Upper lobe of right lung (tissue), 1 donor: ENCODE measurements at regions not wholly inside any gene's neighbourhood (a gene's known extent, or its start where the extent isn't known, plus 50 kb on each side); places are given as distances from the start of the nearest gene placed in this dataset.
A peak's percentile ranks its signal among the peaks of the same experiment; 100 is the strongest.

Experiments used
- ATAC-seq: fragments of 200-7000 bp; cut with Tn5 transposase; one replicate; pipeline ENCODE4 v1.9.1; 2020; ENCODE audit warnings: mild to moderate bottlenecking, moderate library complexity
- DNase-seq: peaks from one replicate; pipeline ENCODE4 v3.0.0-alpha.2; 2020
- H3K27ac ChIP-seq: fragments of 200-600 bp; one replicate; pipeline ENCODE4 v1.8.0; 2022
- H3K27me3 ChIP-seq: fragments of 200-600 bp; one replicate; pipeline ENCODE4 v1.8.0; 2022; ENCODE audit warnings: mild to moderate bottlenecking
- H3K36me3 ChIP-seq: fragments of 200-600 bp; one replicate; pipeline ENCODE4 v1.8.0; 2022
- H3K4me1 ChIP-seq: fragments of 200-600 bp; one replicate; pipeline ENCODE4 v1.8.0; 2022
- H3K4me3 ChIP-seq: fragments of 200-600 bp; one replicate; pipeline ENCODE4 v1.8.0; 2022; ENCODE audit warnings: mild to moderate bottlenecking
- H3K9me3 ChIP-seq: fragments of 200-600 bp; one replicate; pipeline ENCODE4 v1.8.0; 2022
- CTCF ChIP-seq: fragments of 200-600 bp; IDR thresholded peaks from one replicate; pipeline ENCODE4 v1.8.0; 2022; ENCODE audit warnings: antibody characterized with exemption
- intact Hi-C: fragments of 100-400 bp; cut with DNase I; formaldehyde crosslinking; loops from one replicate; pipeline ENCODE4 v1.11.0; 2022
- donor health status: DM: no; HTN: yes; CAD: no; lungs with severe emphysema.

- no peaks in the 10 kb centered on the region for H3K36me3 ChIP-seq
- peaks cover 5% of the 10 kb centered on the region for H3K27me3 ChIP-seq
- H3K27ac ChIP-seq = no peak overlapping the region
- no peaks in the 10 kb centered on the region for H3K9me3 ChIP-seq
- no peaks in the 10 kb centered on the region for H3K4me1 ChIP-seq
- intact Hi-C loops = no loop called here
- peak; percentile 54 for ATAC-seq
- DNase-seq = no peak
- no peak overlapping the region for H3K4me3 ChIP-seq
- TF ChIP-seq CTCF = no peak
Measured at GRCh38 chr15:85924088-85924487, 129.4 kb upstream of the KLHL25 start.

GRCh38 chr15:85925649-85926237 lies 131.0 kb upstream of the KLHL25 start:
- Histone ChIP-seq H3K9me3 (no peaks in the 10 kb centered on the region), H3K27me3 (peaks cover 5% of the 10 kb centered on the region), H3K4me1 (no peaks in the 10 kb centered on the region), H3K36me3 (no peaks in the 10 kb centered on the region), H3K27ac (no peak overlapping the region), H3K4me3 (no peak overlapping the region)
- intact Hi-C loops = no loop called here
- no peak for ATAC-seq
- no peak for DNase-seq
- TF ChIP-seq CTCF = no peak

GRCh38 chr15:85926834-85927233 lies 132.1 kb upstream of the KLHL25 start:
- H3K27ac ChIP-seq = no peak overlapping the region
- DNase-seq (no peak), ATAC-seq (no peak)
- no peaks in the 10 kb centered on the region for H3K4me1 ChIP-seq
- H3K4me3 ChIP-seq = no peak overlapping the region
- no peak for TF ChIP-seq CTCF
- intact Hi-C loops = no loop called here
- H3K9me3 ChIP-seq = no peaks in the 10 kb centered on the region
- peaks cover 5% of the 10 kb centered on the region for H3K27me3 ChIP-seq
- no peaks in the 10 kb centered on the region for H3K36me3 ChIP-seq

- intact Hi-C loops = no loop called here
- Histone ChIP-seq H3K9me3 (no peaks in the 10 kb centered on the region), H3K27me3 (peaks cover 5% of the 10 kb centered on the region), H3K4me1 (no peaks in the 10 kb centered on the region), H3K36me3 (no peaks in the 10 kb centered on the region), H3K27ac (no peak overlapping the region), H3K4me3 (no peak overlapping the region)
- no peak for ATAC-seq
- no peak for DNase-seq
- no peak for TF ChIP-seq CTCF
Measured at GRCh38 chr15:85927931-85928537, 133.3 kb upstream of the KLHL25 start.

GRCh38 chr15:85929786-85930185 lies 135.1 kb upstream of the KLHL25 start:
- ATAC-seq = no peak
- TF ChIP-seq CTCF = no peak
- no peak overlapping the region for H3K4me3 ChIP-seq
- H3K36me3 ChIP-seq = no peaks in the 10 kb centered on the region
- intact Hi-C loops = no loop called here
- H3K4me1 ChIP-seq = no peaks in the 10 kb centered on the region
- DNase-seq = no peak
- H3K27me3 ChIP-seq = peaks cover 5% of the 10 kb centered on the region
- no peak overlapping the region for H3K27ac ChIP-seq
- no peaks in the 10 kb centered on the region for H3K9me3 ChIP-seq

GRCh38 chr15:85932391-85932790 lies 137.7 kb upstream of the KLHL25 start:
- Histone ChIP-seq H3K9me3 (no peaks in the 10 kb centered on the region), H3K4me3 (no peak overlapping the region), H3K36me3 (no peaks in the 10 kb centered on the region), H3K27ac (no peak overlapping the region), H3K27me3 (no peaks in the 10 kb centered on the region), H3K4me1 (no peaks in the 10 kb centered on the region)
- intact Hi-C loops = no loop called here
- DNase-seq (no peak), ATAC-seq (no peak)
- TF ChIP-seq CTCF = no peak
